ENCODE measurements at regions not wholly inside any gene's neighbourhood (a gene's known extent, or its start where the extent isn't known, plus 50 kb on each side); places are given as distances from the start of the nearest gene placed in this dataset.
A peak's percentile ranks its signal among the peaks of the same experiment; 100 is the strongest.
"Not testable (repeated sequence)": the region's sequence is repeated elsewhere in the genome, so short reads cannot be mapped to it uniquely, and the experiment has no call there.

DNA sequence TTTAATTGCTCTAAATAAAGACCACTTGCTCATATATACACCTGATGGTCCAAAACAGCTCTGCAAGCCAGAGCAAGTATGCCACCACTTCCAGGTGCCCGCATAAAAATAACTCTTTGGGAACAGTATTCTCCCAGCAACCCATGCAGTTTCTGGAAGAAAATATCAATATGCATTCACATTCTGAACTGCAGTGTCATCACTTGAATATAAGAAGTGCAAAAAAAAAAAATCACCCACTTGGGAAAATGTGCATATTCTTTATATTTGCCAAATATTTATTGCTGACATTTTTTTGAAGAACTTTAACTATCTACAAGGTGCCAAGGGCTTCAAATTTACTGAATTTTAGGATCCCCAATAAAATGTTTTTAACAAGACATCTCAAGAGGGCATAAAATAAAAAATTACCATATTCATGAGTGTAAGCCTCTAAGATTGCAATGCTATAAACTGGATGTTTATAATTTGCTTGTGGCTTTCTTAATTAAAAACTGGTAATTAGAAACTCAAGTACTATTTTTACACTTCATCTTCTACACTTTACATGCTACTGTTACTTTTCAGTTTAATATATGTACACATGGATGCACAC is 360.6 kb upstream of the HNRNPA3 start:
- DNase-seq (ENCODE audit: low read depth): no peak

- peak; percentile 9 for DNase-seq (ENCODE audit: low read depth)
These were observed 359.9 kb upstream of the HNRNPA3 start for GRCh38 chr2:176852667-176853066.

- no peak for DNase-seq (ENCODE audit: low read depth)
These were observed 358.5 kb upstream of the HNRNPA3 start for GRCh38 chr2:176854062-176854461.

- DNase-seq (ENCODE audit: low read depth): no peak
These were observed 357.7 kb upstream of the HNRNPA3 start for GRCh38 chr2:176854878-176855277.

DNA sequence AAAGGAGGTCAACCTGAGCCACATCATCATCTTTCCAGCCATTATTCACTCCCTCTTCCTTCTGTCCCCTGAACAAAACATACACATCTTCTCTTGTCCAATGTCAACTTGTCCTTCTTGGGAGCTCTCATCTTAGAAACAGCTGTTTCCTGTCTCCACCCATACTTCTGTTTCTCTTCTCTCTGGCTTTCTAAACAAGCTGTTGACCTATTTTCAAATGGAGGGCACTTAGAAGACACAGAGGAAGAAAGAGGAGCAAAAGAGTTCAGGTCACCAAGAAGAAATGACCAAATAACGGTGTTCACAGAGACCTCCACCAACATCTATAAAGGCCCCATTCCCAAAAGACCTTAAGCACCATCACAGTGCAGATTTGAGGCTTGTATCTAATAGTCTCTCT is 355.9 kb upstream of the HNRNPA3 start:
- no peak for DNase-seq (ENCODE audit: low read depth)

- DNase-seq (ENCODE audit: low read depth): no peak
These were observed 347.3 kb upstream of the HNRNPA3 start for GRCh38 chr2:176865336-176865735.

DNA sequence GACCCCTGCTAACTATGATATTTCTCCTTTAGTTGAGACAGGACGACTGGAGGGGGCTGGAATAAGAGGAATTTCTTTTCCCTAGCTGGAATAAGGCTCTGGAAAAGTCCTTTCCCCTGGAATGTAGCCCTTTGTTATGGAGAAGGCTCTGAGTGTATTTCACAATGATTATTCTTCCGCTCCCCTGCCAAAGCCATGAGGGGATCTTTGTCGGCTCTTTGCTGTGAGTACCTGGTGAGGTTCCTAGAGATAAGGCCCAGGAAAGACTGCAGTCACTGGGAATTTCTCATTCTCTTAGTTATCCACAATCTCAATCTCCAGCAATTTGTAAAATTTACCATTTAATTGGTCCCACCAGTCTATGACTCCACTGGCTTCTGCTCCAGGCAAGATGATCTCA is 340.2 kb upstream of the HNRNPA3 start:
- DNase-seq (ENCODE audit: low read depth): no peak

DNA sequence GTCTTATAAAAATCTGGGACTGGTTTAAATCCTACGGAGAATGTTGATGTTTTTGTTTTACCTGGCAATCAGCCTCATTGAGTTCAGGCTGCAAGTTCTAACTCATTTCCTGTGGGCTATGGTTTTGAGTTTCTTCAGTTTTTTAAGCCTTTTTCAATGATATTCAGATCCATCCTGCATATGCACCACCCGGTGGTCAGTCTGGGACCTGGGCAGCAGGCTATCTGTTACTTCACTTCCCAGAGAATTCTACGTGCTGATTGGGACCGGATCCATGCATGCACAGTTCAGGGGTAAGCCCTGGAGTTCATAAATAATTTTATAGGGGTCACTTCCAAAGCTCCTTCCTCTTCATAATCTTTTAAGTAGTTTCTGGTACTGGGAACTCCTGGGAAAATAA is 339.2 kb upstream of the HNRNPA3 start:
- no peak for DNase-seq (ENCODE audit: low read depth)

DNA sequence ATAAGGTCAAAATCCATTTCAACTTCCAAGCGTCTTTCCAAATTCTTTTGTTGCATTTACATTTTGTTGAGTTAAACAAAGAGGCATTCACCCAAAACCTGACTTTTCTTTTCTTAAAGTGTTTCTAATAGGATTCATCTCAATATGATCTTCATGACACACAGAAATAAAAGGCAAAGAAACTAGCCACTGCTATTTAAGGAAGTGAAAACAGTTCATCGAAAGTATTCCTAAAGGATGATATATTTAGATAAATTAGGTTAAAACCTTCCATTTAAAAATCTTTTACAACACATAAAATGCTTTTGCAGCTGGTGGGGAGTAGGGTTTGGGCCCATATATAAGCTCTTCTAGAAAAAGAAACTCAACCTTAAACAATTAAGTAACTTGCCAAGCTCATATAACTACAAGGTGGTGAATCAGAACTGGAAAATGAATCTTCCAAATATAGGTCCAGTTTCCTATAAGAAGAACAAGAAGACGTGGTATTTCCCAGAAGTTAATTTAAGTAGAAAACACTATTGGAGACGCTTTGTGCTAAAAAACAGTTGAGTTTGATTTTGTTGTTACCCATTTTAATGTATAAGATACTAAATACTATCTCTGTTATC is 336.0 kb upstream of the HNRNPA3 start:
- DNase-seq (ENCODE audit: low read depth): no peak

DNA sequence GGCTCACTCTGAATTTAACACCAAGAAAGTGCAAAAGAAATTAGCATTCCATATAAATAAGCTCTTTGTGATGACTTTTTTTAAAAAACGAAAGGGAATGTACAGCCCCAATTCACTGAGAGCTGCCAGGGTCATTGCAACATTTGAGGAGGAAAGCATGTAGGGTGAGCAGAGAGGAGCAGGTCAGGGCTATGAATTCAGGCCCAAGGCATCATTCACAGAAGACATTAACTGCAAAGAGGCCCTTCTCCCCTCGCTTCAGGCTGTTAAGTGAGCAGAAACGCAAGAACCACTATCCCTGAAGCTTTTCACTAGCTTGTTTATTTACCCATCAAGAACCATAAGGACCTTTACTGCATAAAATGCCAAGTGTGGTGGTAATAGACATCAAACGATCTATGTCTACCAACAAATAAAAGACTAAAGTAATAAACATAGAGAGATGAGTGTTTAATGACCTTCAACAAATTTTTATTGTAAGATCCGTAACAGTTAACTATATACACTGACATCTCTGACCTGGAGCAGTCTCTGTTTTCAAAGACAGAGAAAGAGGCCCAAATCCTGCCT is 333.1 kb upstream of the HNRNPA3 start:
- no peak for DNase-seq (ENCODE audit: low read depth)

DNA sequence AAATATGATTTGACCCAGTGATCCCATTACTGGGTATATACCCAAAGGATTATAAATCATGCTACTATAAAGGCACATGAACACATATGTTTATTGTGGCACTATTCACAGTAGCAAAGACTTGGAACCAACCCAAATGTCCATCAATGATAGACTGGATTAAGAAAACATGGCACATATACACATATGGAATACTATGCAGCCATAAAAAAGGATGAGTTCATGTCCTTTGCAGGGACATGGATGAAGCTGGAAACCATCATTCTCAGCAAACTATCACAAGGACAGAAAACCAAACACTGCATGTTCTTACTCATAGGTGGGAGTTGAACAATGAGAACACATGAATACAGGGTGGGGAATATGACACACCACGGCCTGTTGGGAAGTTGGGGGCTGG is 330.5 kb upstream of the HNRNPA3 start:
- DNase-seq (ENCODE audit: low read depth): not testable (repeated sequence)

DNA sequence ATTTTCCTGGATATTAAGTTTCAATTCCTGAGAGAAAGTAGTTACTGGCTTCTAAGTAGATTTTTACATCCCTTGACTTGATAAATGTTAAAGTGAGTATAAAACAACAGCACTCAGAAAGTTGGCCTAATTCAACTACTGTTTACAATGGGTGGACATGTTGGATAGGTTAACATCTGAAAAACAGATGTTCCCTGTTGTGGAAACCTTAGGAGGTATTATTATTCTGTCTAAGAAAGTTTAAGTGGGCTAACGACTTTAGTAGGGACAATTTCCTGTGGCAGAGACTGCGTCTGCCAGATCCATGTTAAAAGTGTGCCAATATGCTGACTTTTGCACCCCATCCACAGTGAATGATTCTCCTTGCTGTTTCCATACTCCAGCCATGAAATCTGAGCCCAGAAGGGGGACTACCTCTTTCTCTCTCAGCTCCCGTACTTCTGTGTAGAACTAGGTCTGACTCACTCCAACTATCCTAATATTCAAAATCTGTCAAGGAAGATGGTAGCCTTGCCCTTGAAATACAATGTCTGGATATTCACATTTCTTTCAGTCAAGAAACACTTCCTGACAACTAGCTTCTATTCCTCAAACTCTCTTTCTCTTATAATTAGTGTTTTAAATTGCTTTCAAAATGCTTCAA is 327.5 kb upstream of the HNRNPA3 start:
- DNase-seq (ENCODE audit: low read depth): no peak

GRCh38 chr2:176885661-176886060 is 326.9 kb upstream of the HNRNPA3 start:
- DNase-seq (ENCODE audit: low read depth): no peak

- DNase-seq (ENCODE audit: low read depth): no peak
These were observed 321.5 kb upstream of the HNRNPA3 start for GRCh38 chr2:176891105-176891504.

GRCh38 chr2:176891857-176892256 is 320.7 kb upstream of the HNRNPA3 start:
- DNase-seq (ENCODE audit: low read depth): no peak

- DNase-seq (ENCODE audit: low read depth): no peak
These were observed 319.8 kb upstream of the HNRNPA3 start for GRCh38 chr2:176892676-176893226.

GRCh38 chr2:176895158-176895557 is 317.4 kb upstream of the HNRNPA3 start:
- DNase-seq (ENCODE audit: low read depth): no peak

DNA sequence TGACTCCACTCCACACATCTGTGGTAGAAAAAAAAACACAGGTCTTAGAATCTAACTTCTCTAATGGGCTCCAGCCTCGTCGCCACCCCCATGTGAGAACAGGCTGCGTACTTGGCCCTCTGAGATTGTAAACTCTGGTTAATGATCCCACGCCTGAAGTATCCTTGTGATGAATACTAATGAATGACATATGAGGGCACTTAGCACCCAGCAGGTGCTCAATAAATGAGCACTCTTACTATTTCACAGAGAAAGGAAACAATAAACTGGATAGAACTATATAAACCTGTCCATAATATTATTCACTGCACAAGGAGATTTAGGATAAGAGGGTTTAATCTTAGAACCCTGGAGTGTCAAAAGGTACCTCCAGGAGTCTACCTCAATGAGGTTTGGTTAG is 310.1 kb upstream of the HNRNPA3 start:
- no peak for DNase-seq (ENCODE audit: low read depth)

DNA sequence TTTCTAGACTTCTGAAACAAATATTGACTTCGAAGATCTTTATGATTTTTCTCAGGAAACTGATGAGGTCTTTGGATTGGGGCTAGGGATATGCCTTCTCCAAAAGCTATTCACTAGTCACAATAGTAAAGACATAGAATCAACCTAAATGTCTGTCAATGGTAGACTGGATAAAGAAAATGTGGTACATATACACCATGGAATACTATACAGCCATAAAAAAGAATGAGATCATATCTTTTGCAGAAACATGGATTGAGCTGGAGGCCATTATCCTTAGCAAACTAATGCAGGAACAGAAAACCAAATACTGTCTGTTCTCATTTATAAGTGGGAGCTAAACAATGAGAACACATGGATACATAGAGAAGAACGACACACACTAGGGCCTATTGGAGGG is 308.5 kb upstream of the HNRNPA3 start:
- DNase-seq (ENCODE audit: low read depth): not testable (repeated sequence)

DNA sequence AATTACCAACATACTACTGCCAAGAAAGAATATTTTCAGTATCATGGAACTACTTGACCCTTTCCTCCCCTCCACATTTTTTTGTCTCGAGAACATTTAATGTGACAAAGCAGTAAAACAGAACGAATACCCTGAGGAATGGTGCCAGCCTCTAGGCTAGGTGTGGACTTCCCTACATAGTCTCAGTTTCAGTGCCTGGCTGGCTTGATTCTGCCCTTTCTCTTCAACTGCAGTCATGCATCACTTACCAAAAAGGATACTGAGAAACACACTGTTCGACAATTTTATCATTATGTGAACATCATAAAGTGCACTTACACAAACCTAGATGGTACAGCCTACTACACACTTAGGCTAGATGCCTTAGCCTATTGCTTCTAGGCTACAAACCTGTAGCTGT is 305.3 kb upstream of the HNRNPA3 start:
- no peak for DNase-seq (ENCODE audit: low read depth)

DNA sequence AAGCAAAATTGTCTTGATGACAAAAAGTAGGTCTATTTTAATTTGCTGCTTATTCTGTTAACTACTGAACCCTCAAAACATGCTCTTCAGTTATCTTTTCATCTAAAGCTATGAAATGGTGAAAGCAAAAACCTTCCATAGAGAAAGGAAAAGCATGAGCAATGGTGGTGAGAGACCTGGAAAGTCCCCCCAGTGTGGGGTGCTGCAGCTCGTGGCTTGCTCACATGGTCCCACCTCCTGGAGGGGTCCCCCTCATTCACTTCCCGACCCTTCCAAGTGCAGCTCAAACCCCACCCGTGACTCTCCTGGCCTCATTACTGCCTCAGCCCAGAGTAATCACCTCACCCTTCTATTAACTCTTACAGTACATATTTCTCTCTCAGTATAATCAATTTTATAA is 301.8 kb upstream of the HNRNPA3 start:
- DNase-seq (ENCODE audit: low read depth): no peak

DNA sequence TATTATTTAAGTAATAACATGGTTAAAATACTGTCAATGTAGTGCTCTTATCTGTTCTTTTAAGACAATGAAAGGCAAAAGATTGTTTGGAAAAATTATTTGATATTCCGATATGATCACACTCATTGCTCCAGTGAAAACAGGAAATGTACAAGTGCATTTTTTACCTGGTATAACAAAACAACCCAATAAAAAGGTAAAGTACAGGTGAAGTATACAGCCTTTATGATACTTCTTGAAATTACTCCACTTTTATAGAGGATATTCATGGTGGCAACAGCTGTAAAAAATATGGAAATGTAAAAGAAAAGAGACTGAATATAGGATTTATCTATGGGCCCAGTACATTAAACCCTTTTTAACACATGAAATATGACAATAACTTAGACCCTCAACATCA is 298.6 kb upstream of the HNRNPA3 start:
- no peak for DNase-seq (ENCODE audit: low read depth)

- DNase-seq (ENCODE audit: low read depth): no peak
These were observed 298.2 kb upstream of the HNRNPA3 start for GRCh38 chr2:176914371-176914770.

Measured in stimulated activated CD8-positive, alpha-beta memory T cell treated with anti-CD3 and anti-CD28 coated beads, Interleukin-12 subunit alpha, Interleukin-12 subunit beta, amount 100 ng/mL, for 4 hours (primary cell).